Cardiac muscle cell (in vitro differentiated cells and primary cell): ENCODE measurements at regions not wholly inside any gene's neighbourhood (a gene's known extent, or its start where the extent isn't known, plus 50 kb on each side); places are given as distances from the start of the nearest gene placed in this dataset.

Source experiments
- DNase-seq, 2 donors: peaks; one replicate each; pipeline versions ENCODE4 v3.0.0 to v3.0.0-alpha.2; 2010 to 2017; ENCODE audit warnings: low read depth in 1 of 2, low spot score in 1 of 2
- H3K27ac ChIP-seq: fragments of 200-600 bp; sonication (generic); 2 replicates; pipeline ENCODE4 v1.5.1; 2016
- H3K27me3 ChIP-seq: fragments of 200-600 bp; sonication (generic); 2 replicates; pipeline ENCODE4 v1.6.0; 2016; ENCODE audit warnings: control low read depth
- H3K36me3 ChIP-seq: fragments of 200-600 bp; sonication (generic); 2 replicates; pipeline ENCODE4 v1.5.1; 2016; ENCODE audit warnings: control low read depth
- H3K4me1 ChIP-seq: fragments of 200-600 bp; sonication (generic); 2 replicates; pipeline ENCODE4 v1.8.1; 2017; ENCODE audit warnings: low read depth, mild to moderate bottlenecking, mixed run types
- H3K4me3 ChIP-seq: fragments of 200-600 bp; sonication (generic); 2 replicates; pipeline ENCODE4 v1.5.1; 2016; ENCODE audit warnings: mild to moderate bottlenecking
- H3K9me3 ChIP-seq: fragments of 200-600 bp; sonication (generic); 2 replicates; pipeline ENCODE4 v1.5.1; 2017; ENCODE audit warnings: low read depth, mild to moderate bottlenecking, control low read depth
- CTCF ChIP-seq: IDR thresholded peaks from 2 replicates; pipeline ENCODE4 v1.5.1; 2012; ENCODE audit warnings: low read depth, mild to moderate bottlenecking, low read length

GRCh38 chr9:126198854-126199253 is 127.8 kb upstream of the MVB12B start:
- no peaks in the 10 kb centered on the region for H3K4me1 ChIP-seq
- no peak overlapping the region for H3K4me3 ChIP-seq
- no peak overlapping the region for H3K27ac ChIP-seq
- TF ChIP-seq CTCF, result no peak
- no peak for DNase-seq
- H3K27me3 ChIP-seq, result no peaks in the 10 kb centered on the region
- no peaks in the 10 kb centered on the region for H3K36me3 ChIP-seq
- H3K9me3 ChIP-seq, result no peaks in the 10 kb centered on the region

GRCh38 chr9:126203313-126203712 is 123.3 kb upstream of the MVB12B start:
- Histone ChIP-seq H3K9me3 (no peaks in the 10 kb centered on the region), H3K27ac (no peak overlapping the region), H3K27me3 (no peaks in the 10 kb centered on the region), H3K4me1 (no peaks in the 10 kb centered on the region), H3K4me3 (no peak overlapping the region), H3K36me3 (no peaks in the 10 kb centered on the region)
- no peak for DNase-seq
- TF ChIP-seq CTCF, result peak; percentile 5

- no peaks in the 10 kb centered on the region for H3K36me3 ChIP-seq
- no peak overlapping the region for H3K4me3 ChIP-seq
- H3K4me1 ChIP-seq, result no peaks in the 10 kb centered on the region
- H3K27ac ChIP-seq, result no peak overlapping the region
- no peaks in the 10 kb centered on the region for H3K27me3 ChIP-seq
- no peak for TF ChIP-seq CTCF
- no peak for DNase-seq
- no peaks in the 10 kb centered on the region for H3K9me3 ChIP-seq
Observed at GRCh38 chr9:126204197-126204596, 122.4 kb upstream of the MVB12B start.

- no peak overlapping the region for H3K27ac ChIP-seq
- H3K4me3 ChIP-seq, result no peak overlapping the region
- H3K4me1 ChIP-seq, result no peaks in the 10 kb centered on the region
- H3K9me3 ChIP-seq, result no peaks in the 10 kb centered on the region
- TF ChIP-seq CTCF, result no peak
- H3K36me3 ChIP-seq, result no peaks in the 10 kb centered on the region
- H3K27me3 ChIP-seq, result no peaks in the 10 kb centered on the region
- DNase-seq, result no peak
Observed at GRCh38 chr9:126204708-126205225, 121.9 kb upstream of the MVB12B start.

GRCh38 chr9:126205265-126205664 is 121.4 kb upstream of the MVB12B start:
- no peak for TF ChIP-seq CTCF
- Histone ChIP-seq H3K4me3 (no peak overlapping the region), H3K27ac (no peak overlapping the region), H3K4me1 (no peaks in the 10 kb centered on the region), H3K27me3 (no peaks in the 10 kb centered on the region), H3K36me3 (no peaks in the 10 kb centered on the region), H3K9me3 (no peaks in the 10 kb centered on the region)
- no peak for DNase-seq
